HEK293 (cell line): ENCODE measurements at regions not wholly inside any gene's neighbourhood (a gene's known extent, or its start where the extent isn't known, plus 50 kb on each side); places are given as distances from the start of the nearest gene placed in this dataset.

Experiments used
- CTCF ChIA-PET: fragments of 350-600 bp; formaldehyde crosslinking; extraction: SDS; loops from one replicate; lab custom pipeline; 2021; ENCODE audit warnings: antibody characterized with exemption; lab: Yijun Ruan, JAX
- POLR2A ChIA-PET: fragments of 300-600 bp; formaldehyde crosslinking; extraction: SDS; loops from one replicate; lab custom pipeline; 2020; ENCODE audit warnings: antibody characterized with exemption, inconsistent platforms; lab: Yijun Ruan, JAX
- H3K27ac ChIP-seq: fragments of 200-500 bp; sonication (Bioruptor generic); 2 replicates; pipeline ENCODE4 v1.5.1; 2014; ENCODE audit warnings: low read depth, low read length, control low read depth, inconsistent platforms; ENCODE audit errors: extremely low read depth
- H3K36me3 ChIP-seq, 2 experiments: fragments of 200-500 bp in 1 of 2; sonication (Bioruptor generic) in 1 of 2; 1 replicate in 1 of 2; 2 replicates in 1 of 2; pipeline ENCODE4 v1.5.1; 2014 to 2017; ENCODE audit warnings: inconsistent platforms in 2 of 2, low read length in 2 of 2; ENCODE audit not compliant: control insufficient read depth in 2 of 2, insufficient read depth in 1 of 2
- H3K4me1 ChIP-seq: fragments of 200-500 bp; sonication (Bioruptor generic); 2 replicates; pipeline ENCODE4 v1.5.1; 2014; ENCODE audit warnings: mild to moderate bottlenecking, low read length, inconsistent platforms; ENCODE audit not compliant: control insufficient read depth, insufficient read depth
- H3K4me3 ChIP-seq: 2 replicates; pipeline ENCODE4 v1.5.1; 2011; ENCODE audit warnings: low read depth, mild to moderate bottlenecking, control low read depth, low read length, moderate library complexity
- H3K9me3 ChIP-seq: fragments of 200-500 bp; sonication (Bioruptor generic); 2 replicates; pipeline ENCODE4 v1.5.1; 2014; ENCODE audit warnings: low read depth, low read length, inconsistent platforms; ENCODE audit not compliant: control insufficient read depth, insufficient read depth
- BCL11A ChIP-seq: fragments of 450-650 bp; formaldehyde crosslinking; IDR thresholded peaks from 2 replicates; pipeline ENCODE4 v1.5.1; 2016; ENCODE audit warnings: low read depth, missing biosample characterization, missing genetic modification characterization
- BCL6B ChIP-seq: fragments of 450-650 bp; formaldehyde crosslinking; IDR thresholded peaks from 2 replicates; pipeline ENCODE4 v1.5.1; 2017; ENCODE audit warnings: missing biosample characterization, missing genetic modification characterization
- GLIS2 ChIP-seq: fragments of 450-650 bp; formaldehyde crosslinking; IDR thresholded peaks from 2 replicates; pipeline ENCODE4 v1.5.1; 2016; ENCODE audit warnings: missing biosample characterization, missing genetic modification characterization
- INSM2 ChIP-seq: fragments of 450-650 bp; formaldehyde crosslinking; IDR thresholded peaks from 2 replicates; pipeline ENCODE4 v1.5.1; 2016; ENCODE audit warnings: missing biosample characterization, missing genetic modification characterization
- PRDM4 ChIP-seq: fragments of 450-650 bp; formaldehyde crosslinking; IDR thresholded peaks from 2 replicates; pipeline ENCODE4 v1.5.1; 2017; ENCODE audit warnings: missing biosample characterization, missing genetic modification characterization
- SP2 ChIP-seq: fragments of 450-650 bp; formaldehyde crosslinking; IDR thresholded peaks from 2 replicates; pipeline ENCODE4 v1.5.1; 2016; ENCODE audit warnings: missing biosample characterization, missing genetic modification characterization
- WT1 ChIP-seq: fragments of 450-650 bp; formaldehyde crosslinking; IDR thresholded peaks from 2 replicates; pipeline ENCODE4 v1.5.1; 2016; ENCODE audit warnings: missing biosample characterization, missing genetic modification characterization
- YY1 ChIP-seq: fragments of 450-650 bp; formaldehyde crosslinking; IDR thresholded peaks from 2 replicates; pipeline ENCODE4 v1.5.1; 2018; ENCODE audit warnings: missing biosample characterization, missing genetic modification characterization
- ZBTB49 ChIP-seq: fragments of 450-650 bp; formaldehyde crosslinking; IDR thresholded peaks from 2 replicates; pipeline ENCODE4 v1.5.1; 2016; ENCODE audit warnings: missing biosample characterization, missing genetic modification characterization, low read depth
- ZFP41 ChIP-seq: fragments of 450-650 bp; formaldehyde crosslinking; IDR thresholded peaks from 2 replicates; pipeline ENCODE4 v1.5.1; 2016; ENCODE audit warnings: missing biosample characterization, missing genetic modification characterization, borderline replicate concordance
- ZNF10 ChIP-seq: fragments of 450-650 bp; formaldehyde crosslinking; IDR thresholded peaks from 2 replicates; pipeline ENCODE4 v1.5.1; 2017; ENCODE audit warnings: missing biosample characterization, missing genetic modification characterization
- ZNF114 ChIP-seq: fragments of 450-650 bp; formaldehyde crosslinking; IDR thresholded peaks from 2 replicates; pipeline ENCODE4 v1.5.0; 2017; ENCODE audit warnings: missing biosample characterization, missing genetic modification characterization
- ZNF221 ChIP-seq: fragments of 450-650 bp; formaldehyde crosslinking; IDR thresholded peaks from 2 replicates; pipeline ENCODE4 v1.5.1; 2017; ENCODE audit warnings: missing biosample characterization, missing genetic modification characterization, borderline replicate concordance
- ZNF239 ChIP-seq: fragments of 450-650 bp; formaldehyde crosslinking; IDR thresholded peaks from 2 replicates; pipeline ENCODE4 v1.5.1; 2016; ENCODE audit warnings: missing biosample characterization, missing genetic modification characterization
- ZNF266 ChIP-seq: fragments of 450-650 bp; formaldehyde crosslinking; IDR thresholded peaks from 2 replicates; pipeline ENCODE4 v1.5.1; 2016; ENCODE audit warnings: missing biosample characterization, missing genetic modification characterization, low read depth
- ZNF280C ChIP-seq: fragments of 450-650 bp; formaldehyde crosslinking; IDR thresholded peaks from 2 replicates; pipeline ENCODE4 v1.5.1; 2016; ENCODE audit warnings: missing biosample characterization, missing genetic modification characterization
- ZNF302 ChIP-seq: fragments of 450-650 bp; formaldehyde crosslinking; IDR thresholded peaks from 2 replicates; pipeline ENCODE4 v1.5.1; 2016; ENCODE audit warnings: missing biosample characterization, missing genetic modification characterization, low read depth
- ZNF391 ChIP-seq: fragments of 450-650 bp; formaldehyde crosslinking; IDR thresholded peaks from 2 replicates; pipeline ENCODE4 v1.5.1; 2016; ENCODE audit warnings: low read depth, missing biosample characterization, missing genetic modification characterization, borderline replicate concordance
- ZNF433 ChIP-seq: fragments of 450-650 bp; formaldehyde crosslinking; IDR thresholded peaks from 2 replicates; pipeline ENCODE4 v1.5.1; 2016; ENCODE audit warnings: missing biosample characterization, missing genetic modification characterization, low read depth
- ZNF530 ChIP-seq: fragments of 450-650 bp; formaldehyde crosslinking; IDR thresholded peaks from 2 replicates; pipeline ENCODE4 v1.5.1; 2016; ENCODE audit warnings: low read depth, missing biosample characterization, missing genetic modification characterization
- ZNF777 ChIP-seq: fragments of 450-650 bp; formaldehyde crosslinking; IDR thresholded peaks from 2 replicates; pipeline ENCODE4 v1.5.1; 2017; ENCODE audit warnings: missing biosample characterization, missing genetic modification characterization, borderline replicate concordance
- ZSCAN5A ChIP-seq: fragments of 450-650 bp; formaldehyde crosslinking; IDR thresholded peaks from 2 replicates; pipeline ENCODE4 v1.5.1; 2016; ENCODE audit warnings: missing biosample characterization, missing genetic modification characterization

GRCh38 chr1:191152776-191153175, 675.1 kb upstream of the BRINP3 start:
- CTCF ChIA-PET = no interaction called here
- Histone ChIP-seq H3K4me1 (no peaks in the 10 kb centered on the region), H3K27ac (no peak overlapping the region), H3K4me3 (no peak overlapping the region), H3K36me3 (no peaks in the 10 kb centered on the region), H3K9me3 (no peaks in the 10 kb centered on the region)
- no peak for TF ChIP-seq ZSCAN5A (tag by site-specific recombination)
- no peak for TF ChIP-seq ZBTB49
- TF ChIP-seq ZNF530 = no peak
- TF ChIP-seq ZNF114 (tag by site-specific recombination) = no peak
- no peak for TF ChIP-seq ZNF239 (tag by site-specific recombination)
- TF ChIP-seq ZNF433 (tag by site-specific recombination) = no peak
- TF ChIP-seq ZNF10 (tag by site-specific recombination) = no peak
- no peak for TF ChIP-seq ZFP41 (tag by site-specific recombination)
- POLR2A ChIA-PET = no interaction called here

- TF ChIP-seq BCL6B (no peak), ZNF221 (tag by site-specific recombination) (no peak), ZNF777 (no peak)
- no peaks in the 10 kb centered on the region for H3K9me3 ChIP-seq
- H3K27ac ChIP-seq = no peak overlapping the region
- H3K4me1 ChIP-seq = no peaks in the 10 kb centered on the region
- no peak overlapping the region for H3K4me3 ChIP-seq
- no peaks in the 10 kb centered on the region for H3K36me3 ChIP-seq
- CTCF ChIA-PET = no interaction called here
- POLR2A ChIA-PET = no interaction called here
These were observed 677.5 kb upstream of the BRINP3 start for GRCh38 chr1:191155178-191155577.

- POLR2A ChIA-PET = no interaction called here
- Histone ChIP-seq H3K4me1 (no peaks in the 10 kb centered on the region), H3K27ac (no peak overlapping the region), H3K9me3 (no peaks in the 10 kb centered on the region), H3K4me3 (no peak overlapping the region), H3K36me3 (no peaks in the 10 kb centered on the region)
- CTCF ChIA-PET = no interaction called here
- no peak for TF ChIP-seq YY1 (tag by site-specific recombination)
- TF ChIP-seq GLIS2 (tag by site-specific recombination) = no peak
- no peak for TF ChIP-seq ZNF266 (tag by site-specific recombination)
- no peak for TF ChIP-seq PRDM4 (tag by site-specific recombination)
- TF ChIP-seq ZNF280C = no peak
- no peak for TF ChIP-seq ZNF391
- no peak for TF ChIP-seq ZNF302
- TF ChIP-seq SP2 (tag by site-specific recombination) = no peak
- TF ChIP-seq INSM2 (tag by site-specific recombination) = no peak
- no peak for TF ChIP-seq BCL11A (tag by site-specific recombination)
- TF ChIP-seq WT1 (tag by site-specific recombination) = no peak
These were observed 683.2 kb upstream of the BRINP3 start for GRCh38 chr1:191160837-191161236.
